Keratinocyte (primary cell): ENCODE measurements at regions not wholly inside any gene's neighbourhood (a gene's known extent, or its start where the extent isn't known, plus 50 kb on each side); places are given as distances from the start of the nearest gene placed in this dataset.

Experiments used
- DNase-seq: peaks from one replicate; pipeline ENCODE4 v3.0.0-alpha.2; 2011; ENCODE audit warnings: low read depth, missing footprints, low spot score
- FAIRE-seq: peaks from 2 replicates; lab custom pipeline; 2011; peaks lifted over from hg19 to GRCh38; lab: Jason Lieb, UNC
- H2AFZ ChIP-seq: 2 replicates; pipeline ENCODE4 v1.6.0; 2012; ENCODE audit warnings: low read length, control low read depth, inconsistent platforms; ENCODE audit not compliant: control insufficient read depth
- H3K27ac ChIP-seq: 2 replicates; pipeline ENCODE4 v1.5.1; 2011; ENCODE audit warnings: low read length; ENCODE audit not compliant: control insufficient read depth, insufficient read depth
- H3K27me3 ChIP-seq: 3 replicates; pipeline ENCODE4 v1.6.0; 2011; ENCODE audit warnings: low read length; ENCODE audit not compliant: control insufficient read depth, insufficient read depth; ENCODE audit errors: extremely low read depth
- H3K36me3 ChIP-seq, 2 experiments: 2 replicates in 1 of 2; 3 replicates in 1 of 2; pipeline ENCODE4 v1.5.1; 2011; ENCODE audit warnings: low read length in 2 of 2, mild to moderate bottlenecking in 1 of 2; ENCODE audit not compliant: control insufficient read depth in 2 of 2, insufficient read depth in 2 of 2; ENCODE audit errors: extremely low read depth in 1 of 2
- H3K4me1 ChIP-seq: 3 replicates; pipeline ENCODE4 v1.5.1; 2011; ENCODE audit warnings: low read length; ENCODE audit not compliant: control insufficient read depth, insufficient read depth; ENCODE audit errors: extremely low read depth
- H3K4me2 ChIP-seq: 3 replicates; pipeline ENCODE4 v1.6.0; 2011; ENCODE audit warnings: low read depth, low read length; ENCODE audit not compliant: control insufficient read depth, insufficient read depth; ENCODE audit errors: extremely low read depth
- H3K4me3 ChIP-seq, 3 experiments: fragments of 200-600 bp in 1 of 3; sonication (generic) in 1 of 3; 2 replicates in 2 of 3; 3 replicates in 1 of 3; pipeline ENCODE4 v1.5.1; 2011 to 2016; ENCODE audit warnings: low read length in 3 of 3, mild to moderate bottlenecking in 3 of 3, control low read depth in 2 of 3, inconsistent platforms in 1 of 3, low read depth in 1 of 3, mixed read lengths in 1 of 3, mixed run types in 1 of 3, moderate library complexity in 1 of 3; ENCODE audit not compliant: control insufficient read depth in 2 of 3, insufficient read depth in 2 of 3; ENCODE audit errors: extremely low read depth in 1 of 3
- H3K79me2 ChIP-seq: 2 replicates; pipeline ENCODE4 v1.6.0; 2012; ENCODE audit warnings: low read length; ENCODE audit not compliant: control insufficient read depth, insufficient read depth
- H3K9ac ChIP-seq: 3 replicates; pipeline ENCODE4 v1.6.0; 2011; ENCODE audit warnings: low read length; ENCODE audit not compliant: control insufficient read depth, insufficient read depth; ENCODE audit errors: extremely low read depth
- H3K9me1 ChIP-seq: 3 replicates; pipeline ENCODE4 v1.6.0; 2011; ENCODE audit warnings: low read length; ENCODE audit not compliant: control insufficient read depth, insufficient read depth; ENCODE audit errors: extremely low read depth
- H3K9me3 ChIP-seq: 2 replicates; pipeline ENCODE4 v1.5.1; 2012; ENCODE audit warnings: low read depth, low read length; ENCODE audit not compliant: control insufficient read depth
- H4K20me1 ChIP-seq: 3 replicates; pipeline ENCODE4 v1.6.0; 2011; ENCODE audit warnings: low read length; ENCODE audit not compliant: control insufficient read depth, insufficient read depth; ENCODE audit errors: extremely low read depth
- CTCF ChIP-seq, 3 experiments: IDR thresholded peaks in 1 of 3; conservative IDR thresholded peaks in 1 of 3; optimal IDR thresholded peaks in 1 of 3; 2 replicates in 2 of 3; 3 replicates in 1 of 3; pipeline versions ENCODE3 to v1.5.1; 2011; ENCODE audit warnings: low read length in 3 of 3, mild to moderate bottlenecking in 3 of 3, moderate library complexity in 2 of 3, control low read depth in 1 of 3, inconsistent platforms in 1 of 3; ENCODE audit not compliant: insufficient read depth in 2 of 3; ENCODE audit errors: extremely low read depth in 1 of 3
- EZH2 ChIP-seq: IDR thresholded peaks from one replicate; pipeline ENCODE4 v1.6.1; 2012; ENCODE audit warnings: inconsistent platforms, mild to moderate bottlenecking, low read length, moderate library complexity
- dilution Hi-C: fragments of 300-500 bp; cut with MboI; formaldehyde crosslinking; loops from one replicate; pipeline ENCODE4 v1.7.0; 2020; ENCODE audit warnings: low sequenced_read_pairs; ENCODE audit not compliant: extremely low pct_ligation_motif_present

- Histone ChIP-seq H3K4me1 (no peaks in the 10 kb centered on the region), H3K36me3 (no peaks in the 10 kb centered on the region), H3K27ac (no peak overlapping the region), H3K4me3 (no peak overlapping the region), H3K9me1 (no peaks in the 10 kb centered on the region), H2AFZ (no peak overlapping the region), H3K79me2 (no peaks in the 10 kb centered on the region), H3K9ac (no peak overlapping the region), H4K20me1 (no peaks in the 10 kb centered on the region), H3K4me2 (no peak overlapping the region), H3K27me3 (no peaks in the 10 kb centered on the region), H3K9me3 (no peaks in the 10 kb centered on the region)
- no peak for TF ChIP-seq EZH2
- TF ChIP-seq CTCF (optimal IDR thresholded peaks at IDR 0.05 in 1 of 3, IDR thresholded peaks at IDR 0.05 in 1 of 3, conservative IDR thresholded peaks at IDR 0.05 in 1 of 3; ENCODE audit: extremely low read depth in 1 of 3, insufficient read depth in 2 of 3, low read length in 3 of 3): no peak
- FAIRE-seq: no peak
- no peak for DNase-seq
- dilution Hi-C loops: no loop called here
These were observed 394.5 kb downstream of the SPATA31D1 start for GRCh38 chr9:82382887-82383616.

- dilution Hi-C loops: no loop called here
- Histone ChIP-seq H3K9ac (no peak overlapping the region), H3K27ac (no peak overlapping the region), H3K36me3 (no peaks in the 10 kb centered on the region), H3K4me3 (no peak overlapping the region), H4K20me1 (no peaks in the 10 kb centered on the region), H3K9me1 (no peaks in the 10 kb centered on the region), H2AFZ (no peak overlapping the region), H3K27me3 (no peaks in the 10 kb centered on the region), H3K4me2 (no peak overlapping the region), H3K79me2 (no peaks in the 10 kb centered on the region), H3K9me3 (no peaks in the 10 kb centered on the region), H3K4me1 (no peaks in the 10 kb centered on the region)
- no peak for DNase-seq
- FAIRE-seq: no peak
- no peak for TF ChIP-seq CTCF (optimal IDR thresholded peaks at IDR 0.05 in 1 of 3, IDR thresholded peaks at IDR 0.05 in 1 of 3, conservative IDR thresholded peaks at IDR 0.05 in 1 of 3; ENCODE audit: extremely low read depth in 1 of 3, insufficient read depth in 2 of 3, low read length in 3 of 3)
- no peak for TF ChIP-seq EZH2
These were observed 397.1 kb downstream of the SPATA31D1 start for GRCh38 chr9:82385633-82386032.
